Posterior cingulate gyrus (tissue), 11 donors: ENCODE measurements at regions not wholly inside any gene's neighbourhood (a gene's known extent, or its start where the extent isn't known, plus 50 kb on each side); places are given as distances from the start of the nearest gene placed in this dataset.

Experiments used
- DNase-seq, 10 donors: peaks; one replicate each; pipeline versions ENCODE4 v3.0.0 to v3.0.0-alpha.2; 2020 to 2021; ENCODE audit warnings: mixed read lengths in 3 of 10
- intact Hi-C: fragments of 100-400 bp; cut with DNase I; formaldehyde crosslinking; loops from one replicate; pipeline ENCODE4 v1.15.1; 2023

- DNase-seq = no peak
- intact Hi-C loops = no loop called here
Observed at GRCh38 chr3:2029559-2029958, 69.1 kb upstream of the CNTN4 start.

- DNase-seq = peak in 1 of 10 donors; percentile 35
- intact Hi-C loops = no loop called here
Observed at GRCh38 chr3:2036076-2036475, 62.6 kb upstream of the CNTN4 start.

GRCh38 chr3:2041931-2042330 lies 56.7 kb upstream of the CNTN4 start:
- peak in 1 of 10 donors; percentile 7 for DNase-seq
- intact Hi-C loops = no loop called here
